ENCODE measurements at regions not wholly inside any gene's neighbourhood (a gene's known extent, or its start where the extent isn't known, plus 50 kb on each side); places are given as distances from the start of the nearest gene placed in this dataset.
"Not testable (repeated sequence)": the region's sequence is repeated elsewhere in the genome, so short reads cannot be mapped to it uniquely, and the experiment has no call there.

GRCh38 chr5:21483790-21484497 lies 1369.2 kb downstream of the CDH12 start:
- not testable (repeated sequence) for DNase-seq (ENCODE audit: low read depth, low spot score)

GRCh38 chr5:21482983-21483650 lies 1370.0 kb downstream of the CDH12 start:
- DNase-seq (ENCODE audit: low read depth, low spot score): not testable (repeated sequence)

- DNase-seq (ENCODE audit: low read depth, low spot score): not testable (repeated sequence)
These were observed 1370.6 kb downstream of the CDH12 start for GRCh38 chr5:21482522-21482921.

- DNase-seq (ENCODE audit: low read depth, low spot score): not testable (repeated sequence)
These were observed 1371.5 kb downstream of the CDH12 start for GRCh38 chr5:21481320-21482270.

- DNase-seq (ENCODE audit: low read depth, low spot score): not testable (repeated sequence)
These were observed 1373.1 kb downstream of the CDH12 start for GRCh38 chr5:21480054-21480453.

GRCh38 chr5:21473981-21474380 lies 1379.2 kb downstream of the CDH12 start:
- not testable (repeated sequence) for DNase-seq (ENCODE audit: low read depth, low spot score)

- DNase-seq (ENCODE audit: low read depth, low spot score): not testable (repeated sequence)
These were observed 1379.7 kb downstream of the CDH12 start for GRCh38 chr5:21473436-21473835.

GRCh38 chr5:21471691-21472090 lies 1381.5 kb downstream of the CDH12 start:
- DNase-seq (ENCODE audit: low read depth, low spot score): not testable (repeated sequence)

GRCh38 chr5:21469523-21470101 lies 1383.5 kb downstream of the CDH12 start:
- DNase-seq (ENCODE audit: low read depth, low spot score): not testable (repeated sequence)

GRCh38 chr5:21467544-21467943 lies 1385.6 kb downstream of the CDH12 start:
- not testable (repeated sequence) for DNase-seq (ENCODE audit: low read depth, low spot score)

GRCh38 chr5:21459744-21460073 lies 1393.4 kb downstream of the CDH12 start:
- DNase-seq (ENCODE audit: low read depth, low spot score): not testable (repeated sequence)

GRCh38 chr5:21452449-21452848 lies 1400.7 kb downstream of the CDH12 start:
- DNase-seq (ENCODE audit: low read depth, low spot score): no peak

GRCh38 chr5:21432646-21433045 lies 1420.5 kb downstream of the CDH12 start:
- DNase-seq (ENCODE audit: low read depth, low spot score): no peak

- no peak for DNase-seq (ENCODE audit: low read depth, low spot score)
These were observed 1428.2 kb downstream of the CDH12 start for GRCh38 chr5:21424907-21425306.

GRCh38 chr5:21419383-21419782 lies 1431.4 kb upstream of the CDH18 start:
- no peak for DNase-seq (ENCODE audit: low read depth, low spot score)

GRCh38 chr5:21402089-21402488 lies 1414.1 kb upstream of the CDH18 start:
- not testable (repeated sequence) for DNase-seq (ENCODE audit: low read depth, low spot score)

GRCh38 chr5:21398511-21398910 lies 1410.5 kb upstream of the CDH18 start:
- no peak for DNase-seq (ENCODE audit: low read depth, low spot score)

GRCh38 chr5:21397693-21398092 lies 1409.7 kb upstream of the CDH18 start:
- no peak for DNase-seq (ENCODE audit: low read depth, low spot score)

- no peak for DNase-seq (ENCODE audit: low read depth, low spot score)
These were observed 1403.5 kb upstream of the CDH18 start for GRCh38 chr5:21391506-21391905.

GRCh38 chr5:21360754-21361153 lies 1372.8 kb upstream of the CDH18 start:
- not testable (repeated sequence) for DNase-seq (ENCODE audit: low read depth, low spot score)

- DNase-seq (ENCODE audit: low read depth, low spot score): not testable (repeated sequence)
These were observed 1353.9 kb upstream of the CDH18 start for GRCh38 chr5:21341948-21342261.

Data from iPS DF 19.7 (cell line).